IPS-18c (cell line): ENCODE measurements at regions not wholly inside any gene's neighbourhood (a gene's known extent, or its start where the extent isn't known, plus 50 kb on each side); places are given as distances from the start of the nearest gene placed in this dataset.
"Not testable (repeated sequence)": the region's sequence is repeated elsewhere in the genome, so short reads cannot be mapped to it uniquely, and the experiment has no call there.

Experiments
- H3K4me3 ChIP-seq: 2 replicates; pipeline ENCODE4 v1.7.0; 2013; ENCODE audit warnings: low read depth, mild to moderate bottlenecking, low read length, moderate library complexity; ENCODE audit not compliant: insufficient read depth
- H3K9me3 ChIP-seq: one replicate; pipeline ENCODE4 v1.6.1; 2013; ENCODE audit warnings: mild to moderate bottlenecking, low read length, moderate library complexity; ENCODE audit not compliant: control insufficient read depth, insufficient read depth

GRCh38 chr10:33481184-33481583 lies 146.7 kb upstream of the NRP1 start:
- Histone ChIP-seq H3K4me3 (no peak overlapping the region), H3K9me3 (peaks cover 4% of the 10 kb centered on the region)

- not testable (repeated sequence) for H3K4me3 ChIP-seq, H3K9me3 ChIP-seq
Measured at GRCh38 chr10:33480417-33480816, 145.9 kb upstream of the NRP1 start.

- H3K4me3 ChIP-seq, result no peak overlapping the region
Measured at GRCh38 chr10:33478675-33479125, 144.2 kb upstream of the NRP1 start.

GRCh38 chr10:33478089-33478674 lies 143.7 kb upstream of the NRP1 start:
- Histone ChIP-seq H3K4me3 (no peak overlapping the region), H3K9me3 (peaks cover 4% of the 10 kb centered on the region)

More at GRCh38 chr10:33478675-33479125, 144.2 kb upstream of the NRP1 start:
- peaks cover 4% of the 10 kb centered on the region for H3K9me3 ChIP-seq

- Histone ChIP-seq H3K9me3 (peaks cover 4% of the 10 kb centered on the region), H3K4me3 (no peak overlapping the region)
Measured at GRCh38 chr10:33477291-33478088, 143.0 kb upstream of the NRP1 start.

GRCh38 chr10:33476757-33477273 lies 142.3 kb upstream of the NRP1 start:
- no peak overlapping the region for H3K4me3 ChIP-seq
- peaks cover 4% of the 10 kb centered on the region for H3K9me3 ChIP-seq

GRCh38 chr10:33473688-33474087 lies 139.2 kb upstream of the NRP1 start:
- Histone ChIP-seq H3K9me3 (peaks cover 2% of the 10 kb centered on the region), H3K4me3 (no peak overlapping the region)

GRCh38 chr10:33468006-33468405 lies 133.5 kb upstream of the NRP1 start:
- not testable (repeated sequence) for H3K4me3 ChIP-seq, H3K9me3 ChIP-seq

- Histone ChIP-seq H3K4me3 (no peak overlapping the region), H3K9me3 (no peaks in the 10 kb centered on the region)
Measured at GRCh38 chr10:33465747-33466146, 131.3 kb upstream of the NRP1 start.

GRCh38 chr10:33463011-33463410 lies 128.5 kb upstream of the NRP1 start:
- Histone ChIP-seq H3K9me3 (no peaks in the 10 kb centered on the region), H3K4me3 (no peak overlapping the region)

GRCh38 chr10:33461295-33461640 lies 126.8 kb upstream of the NRP1 start:
- Histone ChIP-seq H3K4me3 (no peak overlapping the region), H3K9me3 (no peaks in the 10 kb centered on the region)

GRCh38 chr10:33460505-33461294 lies 126.2 kb upstream of the NRP1 start:
- H3K9me3 ChIP-seq, result no peaks in the 10 kb centered on the region
- no peak overlapping the region for H3K4me3 ChIP-seq

- H3K4me3 ChIP-seq, result no peak overlapping the region
Measured at GRCh38 chr10:33459602-33460001, 125.1 kb upstream of the NRP1 start.

GRCh38 chr10:33455029-33455428 lies 120.6 kb upstream of the NRP1 start:
- Histone ChIP-seq H3K9me3 (peaks cover 2% of the 10 kb centered on the region), H3K4me3 (no peak overlapping the region)

More at GRCh38 chr10:33459602-33460001, 125.1 kb upstream of the NRP1 start:
- no peaks in the 10 kb centered on the region for H3K9me3 ChIP-seq

GRCh38 chr10:33454554-33454953 lies 120.1 kb upstream of the NRP1 start:
- H3K9me3 ChIP-seq, result peaks cover 2% of the 10 kb centered on the region
- no peak overlapping the region for H3K4me3 ChIP-seq

GRCh38 chr10:33453081-33454025 lies 118.9 kb upstream of the NRP1 start:
- Histone ChIP-seq H3K4me3 (no peak overlapping the region), H3K9me3 (peaks cover 2% of the 10 kb centered on the region)
